Caco-2 (cell line): ENCODE measurements at regions not wholly inside any gene's neighbourhood (a gene's known extent, or its start where the extent isn't known, plus 50 kb on each side); places are given as distances from the start of the nearest gene placed in this dataset.

Source experiments
- BruUV-seq: library from RNA; stranded (reverse); fragments of 400-500 nt; replicated peaks from 2 replicates; lab custom pipeline; 2021; lab: Mats Ljungman, UMichigan
- CTCF ChIA-PET: fragments of 300-600 bp; sonication (Branson Sonifier 250); formaldehyde crosslinking; loops from one replicate; lab custom pipeline; 2022; ENCODE audit warnings: antibody characterized with exemption; lab: Charles Lee
- POLR2A ChIA-PET: fragments of 300-600 bp; sonication (Branson Sonifier 250); formaldehyde crosslinking; loops from one replicate; lab custom pipeline; 2022; ENCODE audit warnings: antibody characterized with exemption; lab: Charles Lee
- DNase-seq, 2 experiments: peaks; one replicate each; pipeline versions ENCODE4 v3.0.0 to v3.0.0-alpha.2; 2020 to 2022
- H3K27me3 ChIP-seq: replicated peaks from 2 replicates; pipeline ENCODE4 v1.6.0; 2011; ENCODE audit warnings: low read length; ENCODE audit not compliant: control insufficient read depth, insufficient read depth
- H3K36me3 ChIP-seq: 2 replicates; pipeline ENCODE4 v1.5.1; 2011; ENCODE audit warnings: low read length; ENCODE audit not compliant: control insufficient read depth, insufficient read depth
- H3K4me1 ChIP-seq: fragments of 250-450 bp; sonication (Bioruptor Pico); 2 replicates; pipeline ENCODE4 v1.5.1; 2020; ENCODE audit warnings: mild to moderate bottlenecking
- H3K4me3 ChIP-seq: 2 replicates; pipeline ENCODE4 v1.5.1; 2011; ENCODE audit warnings: low read depth, mild to moderate bottlenecking, control low read depth, low read length
- H3K9me3 ChIP-seq: fragments of 250-450 bp; sonication (Bioruptor Pico); 2 replicates; pipeline ENCODE4 v1.5.1; 2020; ENCODE audit warnings: mild to moderate bottlenecking, moderate library complexity
- H3K27ac Mint-ChIP-seq: one replicate; pipeline ENCODE4 v1.8.0; 2022; ENCODE audit warnings: mixed read lengths; ENCODE audit not compliant: unreplicated experiment
- H3K27me3 Mint-ChIP-seq: one replicate; pipeline ENCODE4 v1.8.0; 2022; ENCODE audit warnings: mixed read lengths; ENCODE audit not compliant: insufficient read depth, unreplicated experiment
- H3K36me3 Mint-ChIP-seq: one replicate; pipeline ENCODE4 v1.8.0; 2022; ENCODE audit warnings: mild to moderate bottlenecking, mixed read lengths; ENCODE audit not compliant: insufficient read depth, unreplicated experiment
- H3K4me1 Mint-ChIP-seq: one replicate; pipeline ENCODE4 v1.8.0; 2022; ENCODE audit warnings: low read depth, mixed read lengths; ENCODE audit not compliant: unreplicated experiment
- H3K4me3 Mint-ChIP-seq: one replicate; pipeline ENCODE4 v1.8.0; 2022; ENCODE audit warnings: mild to moderate bottlenecking, moderate library complexity, mixed read lengths; ENCODE audit not compliant: unreplicated experiment
- H3K9me3 Mint-ChIP-seq: one replicate; pipeline ENCODE4 v1.8.0; 2022; ENCODE audit warnings: mixed read lengths; ENCODE audit not compliant: unreplicated experiment
- CTCF ChIP-seq, 2 experiments: fragments of 200-600 bp in 1 of 2; IDR thresholded peaks; 1 replicate in 1 of 2; 2 replicates in 1 of 2; pipeline versions ENCODE4 v1.5.1 to v1.8.0; 2011 to 2022; ENCODE audit warnings: antibody characterized with exemption in 1 of 2, control low read depth in 1 of 2, inconsistent platforms in 1 of 2, low read depth in 1 of 2, low read length in 1 of 2, mild to moderate bottlenecking in 1 of 2, moderate library complexity in 1 of 2; ENCODE audit not compliant: insufficient read depth in 1 of 2, severe bottlenecking in 1 of 2, unreplicated experiment in 1 of 2
- intact Hi-C: fragments of 100-400 bp; cut with micrococcal nuclease; formaldehyde crosslinking; loops from one replicate; pipeline ENCODE4 v1.10.0; 2022; ENCODE audit not compliant: unreplicated experiment

- no peaks in the 10 kb centered on the region for H3K4me1 Mint-ChIP-seq
- Histone ChIP-seq H3K27me3 (no peaks in the 10 kb centered on the region; the same call in 1 of the 2 replicates), H3K4me1 (0 out of 2 replicates have a peak, but pooled peaks cover 5% of the 10 kb centered on the region), H3K9me3 (no peaks in the 10 kb centered on the region), H3K36me3 (no peaks in the 10 kb centered on the region), H3K4me3 (no peak overlapping the region)
- no peak overlapping the region for H3K4me3 Mint-ChIP-seq
- no peaks in the 10 kb centered on the region for H3K9me3 Mint-ChIP-seq
- ChIA-PET CTCF (no interaction called here), POLR2A (no interaction called here)
- no peaks in the 10 kb centered on the region for H3K27me3 Mint-ChIP-seq
- no peaks in the 10 kb centered on the region for H3K36me3 Mint-ChIP-seq
- no TSS peak for BruUV-seq
- intact Hi-C loops, result no loop called here
- no peak overlapping the region for H3K27ac Mint-ChIP-seq
- DNase-seq, result no peak
- TF ChIP-seq CTCF (IDR thresholded peaks at IDR 0.05; ENCODE audit: insufficient read depth in 1 of 2, low read depth in 1 of 2, low read length in 1 of 2, severe bottlenecking in 1 of 2, unreplicated experiment in 1 of 2), result no peak
Measured at GRCh38 chr12:42666671-42667243, 77.2 kb upstream of the PRICKLE1 start.

- POLR2A ChIA-PET, result interaction anchor here (0.6 kb wide), 1 partner anchor 19 kb away, joined by 4 read pairs; no protein-coding TSS in a partner anchor
- CTCF ChIA-PET, result no interaction called here
Measured at GRCh38 chr12:42663621-42664020, 74.1 kb upstream of the PRICKLE1 start.

More at GRCh38 chr12:42663621-42664020, 74.1 kb upstream of the PRICKLE1 start:
- intact Hi-C loops, result no loop called here
- H3K9me3 Mint-ChIP-seq, result no peaks in the 10 kb centered on the region
- no peak overlapping the region for H3K4me3 ChIP-seq
- peaks cover 9% of the 10 kb centered on the region for H3K4me1 ChIP-seq
- no peak overlapping the region for H3K27ac Mint-ChIP-seq
- no peaks in the 10 kb centered on the region for H3K27me3 ChIP-seq
- no peaks in the 10 kb centered on the region for H3K36me3 Mint-ChIP-seq
- H3K9me3 ChIP-seq, result no peaks in the 10 kb centered on the region
- H3K27me3 Mint-ChIP-seq, result no peaks in the 10 kb centered on the region
- TF ChIP-seq CTCF (IDR thresholded peaks at IDR 0.05; ENCODE audit: insufficient read depth in 1 of 2, low read depth in 1 of 2, low read length in 1 of 2, severe bottlenecking in 1 of 2, unreplicated experiment in 1 of 2), result no peak
- H3K36me3 ChIP-seq, result no peaks in the 10 kb centered on the region
- peaks cover 5% of the 10 kb centered on the region for H3K4me1 Mint-ChIP-seq
- no peak for DNase-seq
- BruUV-seq, result no TSS peak
- no peak overlapping the region for H3K4me3 Mint-ChIP-seq
